ENCODE measurements at regions not wholly inside any gene's neighbourhood (a gene's known extent, or its start where the extent isn't known, plus 50 kb on each side); places are given as distances from the start of the nearest gene placed in this dataset.

DNA sequence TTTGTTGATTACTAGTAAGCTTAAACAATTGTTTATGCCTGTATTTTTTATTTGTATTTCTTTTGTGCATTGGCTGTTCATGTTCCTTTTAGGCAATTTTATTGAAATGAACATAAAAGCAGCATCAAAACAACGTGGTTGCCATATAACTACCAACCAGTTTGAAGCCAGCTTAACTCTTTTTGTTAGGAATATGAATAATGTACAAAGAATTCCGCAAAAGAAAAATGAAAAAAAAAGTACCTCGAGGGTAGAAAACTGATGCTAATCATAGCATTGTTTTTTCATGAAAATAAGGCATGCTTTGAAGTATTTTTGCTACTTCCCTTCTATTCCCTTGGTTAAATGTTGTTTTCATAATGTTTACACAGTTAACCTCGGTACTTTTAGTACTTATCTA, 1024.0 kb upstream of the SLIT2 start:
- H4K20me1 ChIP-seq (ENCODE audit: insufficient read depth) = no peaks in the 10 kb centered on the region
- no peaks in the 10 kb centered on the region for H3K27me3 ChIP-seq (ENCODE audit: insufficient read depth)
- 61% methylated on average over 4 of the region's 4 CpGs for WGBS (ENCODE audit: low lambda C conversion rate)
- H3K4me1 ChIP-seq (ENCODE audit: control insufficient read depth in 1 of 2, insufficient read depth in 2 of 2, low read depth in 1 of 2, low read length in 1 of 2) = no peaks in the 10 kb centered on the region
- no peaks in the 10 kb centered on the region for H3K9me2 ChIP-seq
- no peak for DNase-seq
- CTCF ChIA-PET = interaction anchor here (2.6 kb wide), 1 partner anchor 1021 kb away, joined by 13 read pairs; no protein-coding TSS in a partner anchor
- H3K36me3 ChIP-seq (replicated peaks in 1 of 2; ENCODE audit: control insufficient read depth in 1 of 2, insufficient read depth in 2 of 2, low read length in 1 of 2) = no peaks in the 10 kb centered on the region
- POLR2A ChIA-PET = no interaction called here
- no peaks in the 10 kb centered on the region for H3F3A ChIP-seq (replicated peaks; ENCODE audit: insufficient read depth)
- H3K27ac ChIP-seq (ENCODE audit: low read depth in 2 of 2, low read length in 1 of 2) = no peak overlapping the region
- no peaks in the 10 kb centered on the region for H3K9me3 ChIP-seq
- no peak overlapping the region for H3K4me2 ChIP-seq
- no peak overlapping the region for H3K9ac ChIP-seq
- TF ChIP-seq, protein P1, sequence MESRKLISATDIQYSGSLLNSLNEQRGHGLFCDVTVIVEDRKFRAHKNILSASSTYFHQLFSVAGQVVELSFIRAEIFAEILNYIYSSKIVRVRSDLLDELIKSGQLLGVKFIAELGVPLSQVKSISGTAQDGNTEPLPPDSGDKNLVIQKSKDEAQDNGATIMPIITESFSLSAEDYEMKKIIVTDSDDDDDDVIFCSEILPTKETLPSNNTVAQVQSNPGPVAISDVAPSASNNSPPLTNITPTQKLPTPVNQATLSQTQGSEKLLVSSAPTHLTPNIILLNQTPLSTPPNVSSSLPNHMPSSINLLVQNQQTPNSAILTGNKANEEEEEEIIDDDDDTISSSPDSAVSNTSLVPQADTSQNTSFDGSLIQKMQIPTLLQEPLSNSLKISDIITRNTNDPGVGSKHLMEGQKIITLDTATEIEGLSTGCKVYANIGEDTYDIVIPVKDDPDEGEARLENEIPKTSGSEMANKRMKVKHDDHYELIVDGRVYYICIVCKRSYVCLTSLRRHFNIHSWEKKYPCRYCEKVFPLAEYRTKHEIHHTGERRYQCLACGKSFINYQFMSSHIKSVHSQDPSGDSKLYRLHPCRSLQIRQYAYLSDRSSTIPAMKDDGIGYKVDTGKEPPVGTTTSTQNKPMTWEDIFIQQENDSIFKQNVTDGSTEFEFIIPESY (IDR thresholded peaks at IDR 0.05; ENCODE audit: borderline replicate concordance, low read depth) = no peak
- TF ChIP-seq, protein P2, sequence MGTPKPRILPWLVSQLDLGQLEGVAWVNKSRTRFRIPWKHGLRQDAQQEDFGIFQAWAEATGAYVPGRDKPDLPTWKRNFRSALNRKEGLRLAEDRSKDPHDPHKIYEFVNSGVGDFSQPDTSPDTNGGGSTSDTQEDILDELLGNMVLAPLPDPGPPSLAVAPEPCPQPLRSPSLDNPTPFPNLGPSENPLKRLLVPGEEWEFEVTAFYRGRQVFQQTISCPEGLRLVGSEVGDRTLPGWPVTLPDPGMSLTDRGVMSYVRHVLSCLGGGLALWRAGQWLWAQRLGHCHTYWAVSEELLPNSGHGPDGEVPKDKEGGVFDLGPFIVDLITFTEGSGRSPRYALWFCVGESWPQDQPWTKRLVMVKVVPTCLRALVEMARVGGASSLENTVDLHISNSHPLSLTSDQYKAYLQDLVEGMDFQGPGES (IDR thresholded peaks at IDR 0.05; ENCODE audit: low read depth, low read length) = no peak
- no peak for TF ChIP-seq SIN3A (IDR thresholded peaks at IDR 0.05; ENCODE audit: borderline replicate concordance, low read depth, low read length)
- peak overlapping the region; percentile 7; the same call in 1 of the 2 replicates for H2AFZ ChIP-seq (ENCODE audit: low read depth)
- H3K79me2 ChIP-seq (ENCODE audit: insufficient read depth) = no peaks in the 10 kb centered on the region
- H3K4me3 ChIP-seq (ENCODE audit: low read depth in 2 of 2, low read length in 1 of 2) = no peak overlapping the region

DNA sequence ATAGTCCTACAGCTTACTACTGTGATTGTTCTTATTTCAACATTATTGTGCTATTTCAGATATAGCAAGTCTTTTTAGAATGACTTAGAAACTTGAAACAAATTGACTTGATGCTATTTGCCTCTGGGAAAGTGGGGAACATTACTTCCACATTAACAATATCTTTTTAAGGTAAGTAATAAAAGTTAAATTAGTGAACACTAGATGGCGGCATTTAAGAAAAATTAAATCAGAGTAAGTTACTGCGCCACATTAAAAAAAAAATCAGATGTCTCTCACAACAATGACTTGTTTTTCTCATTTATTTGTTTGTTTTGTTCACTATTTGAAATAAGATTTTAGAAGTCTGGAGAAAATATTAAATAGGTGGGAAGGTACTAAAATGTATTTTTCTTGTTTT, 1026.9 kb upstream of the SLIT2 start:
- no peak overlapping the region; a peak in 1 of 4 replicates for H3K4me3 ChIP-seq (ENCODE audit: low read depth in 2 of 2, low read length in 1 of 2)
- ChIA-PET POLR2A (no interaction called here), CTCF (interaction anchor here (0.8 to 3.2 kb wide), 3 partner anchors 91 to 1023 kb away, joined by 3 to 24 read pairs (median 3); no protein-coding TSS in a partner anchor)
- DNase-seq = peak; percentile 15
- H4K20me1 ChIP-seq (ENCODE audit: insufficient read depth) = no peaks in the 10 kb centered on the region
- no peak overlapping the region for H3K27ac ChIP-seq (ENCODE audit: low read depth in 2 of 2, low read length in 1 of 2)
- H3F3A ChIP-seq (replicated peaks; ENCODE audit: insufficient read depth) = no peaks in the 10 kb centered on the region
- no peaks in the 10 kb centered on the region for H3K4me1 ChIP-seq (ENCODE audit: control insufficient read depth in 1 of 2, insufficient read depth in 2 of 2, low read depth in 1 of 2, low read length in 1 of 2)
- no peaks in the 10 kb centered on the region for H3K9me3 ChIP-seq
- WGBS (ENCODE audit: low lambda C conversion rate) = 24% methylated on average over 2 of the region's 2 CpGs
- H3K79me2 ChIP-seq (ENCODE audit: insufficient read depth) = no peaks in the 10 kb centered on the region; the same call in 1 of the 2 replicates
- H3K36me3 ChIP-seq (replicated peaks in 1 of 2; ENCODE audit: control insufficient read depth in 1 of 2, insufficient read depth in 2 of 2, low read length in 1 of 2) = no peaks in the 10 kb centered on the region
- H3K27me3 ChIP-seq (ENCODE audit: insufficient read depth) = no peaks in the 10 kb centered on the region
- H3K4me2 ChIP-seq = no peak overlapping the region
- TF ChIP-seq FOXJ3 (CRISPR knock-in tag; IDR thresholded peaks at IDR 0.05) = no peak
- TF ChIP-seq SMC3 (IDR thresholded peaks at IDR 0.05; ENCODE audit: low read depth, low read length) = peak; percentile 34
- peak; percentile 66 for TF ChIP-seq RAD21 (IDR thresholded peaks at IDR 0.05; ENCODE audit: low read length)
- TF ChIP-seq GATA2 (CRISPR knock-in tag; IDR thresholded peaks at IDR 0.05) = no peak
- TF ChIP-seq, protein P3, sequence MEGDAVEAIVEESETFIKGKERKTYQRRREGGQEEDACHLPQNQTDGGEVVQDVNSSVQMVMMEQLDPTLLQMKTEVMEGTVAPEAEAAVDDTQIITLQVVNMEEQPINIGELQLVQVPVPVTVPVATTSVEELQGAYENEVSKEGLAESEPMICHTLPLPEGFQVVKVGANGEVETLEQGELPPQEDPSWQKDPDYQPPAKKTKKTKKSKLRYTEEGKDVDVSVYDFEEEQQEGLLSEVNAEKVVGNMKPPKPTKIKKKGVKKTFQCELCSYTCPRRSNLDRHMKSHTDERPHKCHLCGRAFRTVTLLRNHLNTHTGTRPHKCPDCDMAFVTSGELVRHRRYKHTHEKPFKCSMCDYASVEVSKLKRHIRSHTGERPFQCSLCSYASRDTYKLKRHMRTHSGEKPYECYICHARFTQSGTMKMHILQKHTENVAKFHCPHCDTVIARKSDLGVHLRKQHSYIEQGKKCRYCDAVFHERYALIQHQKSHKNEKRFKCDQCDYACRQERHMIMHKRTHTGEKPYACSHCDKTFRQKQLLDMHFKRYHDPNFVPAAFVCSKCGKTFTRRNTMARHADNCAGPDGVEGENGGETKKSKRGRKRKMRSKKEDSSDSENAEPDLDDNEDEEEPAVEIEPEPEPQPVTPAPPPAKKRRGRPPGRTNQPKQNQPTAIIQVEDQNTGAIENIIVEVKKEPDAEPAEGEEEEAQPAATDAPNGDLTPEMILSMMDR (IDR thresholded peaks at IDR 0.05) = peak; percentile 68
- H3K9ac ChIP-seq = no peak overlapping the region
- H3K9me2 ChIP-seq = no peaks in the 10 kb centered on the region
- H2AFZ ChIP-seq (ENCODE audit: low read depth) = no peak overlapping the region

Data from SK-N-SH (cell line).